ENCODE measurements at regions not wholly inside any gene's neighbourhood (a gene's known extent, or its start where the extent isn't known, plus 50 kb on each side); places are given as distances from the start of the nearest gene placed in this dataset.
"Not testable (repeated sequence)": the region's sequence is repeated elsewhere in the genome, so short reads cannot be mapped to it uniquely, and the experiment has no call there.

DNA sequence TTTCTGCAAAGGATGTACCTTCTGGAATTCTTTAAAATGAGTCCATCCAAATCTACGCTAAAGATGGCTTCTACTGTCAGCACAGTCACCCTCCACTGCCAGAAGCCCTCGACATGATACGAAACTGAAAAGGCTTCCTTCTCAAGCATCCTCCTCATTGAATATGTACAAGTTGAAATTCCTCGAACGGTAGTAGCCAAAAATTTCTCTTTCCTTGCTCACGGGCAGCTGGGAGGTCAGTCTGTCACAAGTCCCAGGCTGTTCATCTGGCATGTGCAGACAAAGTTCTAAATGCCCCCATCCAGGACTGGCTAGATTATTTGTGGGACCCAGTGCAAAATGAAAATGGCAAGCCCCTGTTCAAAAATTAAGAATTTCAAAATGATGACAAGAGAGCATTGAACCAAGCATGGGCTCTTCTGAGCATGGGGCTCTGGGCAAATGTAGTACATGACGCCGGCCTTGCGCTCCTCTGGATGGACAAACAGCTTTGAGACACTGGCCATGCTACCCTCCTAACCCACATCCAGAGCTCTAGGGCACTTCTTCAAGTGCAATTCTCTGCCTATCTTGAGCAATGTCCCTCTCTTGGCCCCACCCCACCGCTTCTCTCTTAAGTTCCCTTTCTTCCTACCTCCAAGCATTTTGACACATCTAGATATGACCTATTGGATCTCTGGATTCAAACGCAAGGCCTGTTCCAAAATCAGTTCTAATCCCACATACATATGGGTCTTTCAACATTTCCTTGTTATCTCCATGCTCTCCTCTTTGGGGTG, 78.9 kb upstream of the FLT1 start:
- DNase-seq (ENCODE audit: low spot score): no peak

DNA sequence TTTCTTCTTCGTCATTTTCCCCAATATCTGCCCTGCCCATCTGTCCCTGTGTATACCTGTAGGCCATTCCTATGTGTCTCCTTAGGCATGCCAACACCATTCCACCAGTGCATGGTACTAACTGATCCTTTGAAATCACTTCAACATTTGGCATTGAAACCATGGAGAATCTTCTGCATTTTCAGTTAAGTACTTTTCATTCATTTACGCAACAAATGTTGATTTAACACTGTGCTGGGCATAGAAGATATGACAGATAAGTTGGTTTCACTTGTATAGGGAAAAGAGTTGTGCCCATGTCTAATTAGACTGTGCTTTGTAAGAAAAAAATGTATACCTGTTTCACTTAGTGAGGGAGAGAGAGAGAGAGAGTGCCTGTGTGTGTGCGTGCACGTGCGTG, 77.9 kb upstream of the FLT1 start:
- DNase-seq (ENCODE audit: low spot score): no peak

GRCh38 chr13:28570356-28570755, 75.4 kb upstream of the FLT1 start:
- not testable (repeated sequence) for DNase-seq (ENCODE audit: low spot score)

GRCh38 chr13:28569886-28570285, 75.0 kb upstream of the FLT1 start:
- no peak for DNase-seq (ENCODE audit: low spot score)

GRCh38 chr13:28568286-28568685, 73.4 kb upstream of the FLT1 start:
- no peak for DNase-seq (ENCODE audit: low spot score)

DNA sequence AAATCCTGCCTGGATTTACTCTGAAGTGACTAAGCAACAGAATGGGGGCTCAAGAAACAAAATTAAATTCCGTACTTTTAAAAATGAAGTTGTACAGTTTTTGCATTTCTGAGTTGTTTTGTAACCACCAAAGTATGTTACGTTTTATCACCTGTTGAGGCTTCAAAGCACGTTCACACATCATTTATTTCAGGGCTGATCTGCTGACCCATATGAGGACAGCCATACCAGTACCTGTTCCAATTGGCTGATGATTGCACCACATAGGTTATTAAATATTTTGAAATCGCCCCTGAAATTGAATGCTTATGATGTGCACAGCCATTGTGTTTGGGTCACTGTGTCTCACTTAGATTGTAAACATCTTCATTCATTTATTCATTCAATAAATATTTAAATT, 72.0 kb upstream of the FLT1 start:
- no peak for DNase-seq (ENCODE audit: low spot score)

GRCh38 chr13:28566283-28566682, 71.4 kb upstream of the FLT1 start:
- DNase-seq (ENCODE audit: low spot score): no peak

DNA sequence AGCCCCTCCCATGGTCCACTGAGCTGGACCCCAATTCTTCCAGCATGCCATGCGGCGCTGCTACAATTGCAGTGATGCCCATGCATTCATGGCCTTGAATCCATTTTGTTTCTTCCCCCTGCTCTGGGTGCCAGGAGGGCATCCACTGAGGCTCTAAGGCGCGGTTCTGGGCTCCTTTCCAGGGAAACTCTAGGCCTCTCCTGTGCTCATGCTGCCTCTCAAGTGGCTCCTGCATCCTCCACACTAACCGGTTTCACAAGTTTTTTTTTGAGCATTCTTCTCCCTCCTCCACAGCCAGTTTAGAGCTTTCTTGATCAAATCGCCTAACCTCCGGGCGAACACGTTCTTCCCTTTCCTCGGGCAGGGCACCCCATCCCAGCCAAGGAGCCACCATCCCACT, 69.1 kb upstream of the FLT1 start:
- no peak for DNase-seq (ENCODE audit: low spot score)

DNA sequence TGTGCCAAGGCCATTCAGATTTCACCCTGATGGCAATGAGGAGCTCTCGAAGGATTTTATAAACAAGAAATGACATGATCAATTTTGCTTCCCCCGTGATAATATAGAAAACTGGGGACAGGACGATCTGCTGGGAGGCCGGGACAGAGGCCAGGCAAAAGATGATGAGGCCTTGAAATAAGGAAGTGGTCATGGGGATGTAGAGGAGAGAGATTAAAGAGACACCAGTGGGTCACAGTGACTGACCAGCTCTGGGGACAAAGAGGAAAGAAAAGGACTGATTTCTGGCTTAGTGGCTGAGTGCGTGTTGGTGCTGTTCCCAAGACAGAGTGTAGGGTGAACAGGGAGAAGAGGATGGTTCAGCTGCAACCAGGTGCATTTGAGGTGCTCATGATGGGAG, 68.7 kb upstream of the FLT1 start:
- DNase-seq (ENCODE audit: low spot score): no peak

- no peak for DNase-seq (ENCODE audit: low spot score)
Observed at GRCh38 chr13:28560612-28561011, 65.7 kb upstream of the FLT1 start.

- no peak for DNase-seq (ENCODE audit: low spot score)
Observed at GRCh38 chr13:28559636-28560259, 64.8 kb upstream of the FLT1 start.

- no peak for DNase-seq (ENCODE audit: low spot score)
Observed at GRCh38 chr13:28558567-28558966, 63.6 kb upstream of the FLT1 start.

DNA sequence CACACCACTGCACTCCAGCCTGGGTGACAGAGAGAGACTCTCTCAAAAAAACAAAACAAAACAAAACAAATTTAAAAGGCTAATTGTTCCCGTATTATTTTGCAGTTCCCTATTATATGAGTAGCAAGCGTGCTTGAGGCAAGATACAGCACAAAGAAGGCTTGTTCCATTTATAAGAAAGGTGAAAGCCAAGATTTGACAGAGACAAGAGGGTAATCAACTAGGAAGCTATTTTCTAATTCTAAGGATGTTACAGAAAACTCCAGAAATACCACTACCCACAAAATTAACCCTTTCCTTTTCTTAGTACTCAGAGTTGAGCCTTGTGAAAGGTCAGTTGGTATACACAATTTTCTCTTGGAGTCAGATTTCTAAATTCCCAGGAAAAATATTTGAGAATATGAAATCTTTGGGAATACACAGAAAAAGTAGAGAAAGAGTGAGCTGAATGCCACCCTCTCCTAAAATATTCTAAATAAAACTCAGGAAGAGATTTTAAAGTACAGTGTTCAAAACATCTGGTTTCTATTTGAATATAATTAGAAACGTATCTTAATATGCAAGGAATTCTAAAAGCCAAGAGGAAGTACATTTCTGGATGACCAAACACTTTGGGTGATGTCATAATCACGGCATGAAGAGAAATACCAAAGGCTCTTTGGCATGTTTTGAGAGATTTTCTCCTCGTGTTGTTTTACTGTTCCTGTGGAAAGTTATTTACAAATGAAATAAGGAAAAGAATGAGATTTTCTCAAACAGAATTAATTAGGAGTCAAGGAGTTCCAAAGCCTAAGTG, 63.0 kb upstream of the FLT1 start:
- no peak for DNase-seq (ENCODE audit: low spot score)

- no peak for DNase-seq (ENCODE audit: low spot score)
Observed at GRCh38 chr13:28555096-28555495, 60.2 kb upstream of the FLT1 start.

DNA sequence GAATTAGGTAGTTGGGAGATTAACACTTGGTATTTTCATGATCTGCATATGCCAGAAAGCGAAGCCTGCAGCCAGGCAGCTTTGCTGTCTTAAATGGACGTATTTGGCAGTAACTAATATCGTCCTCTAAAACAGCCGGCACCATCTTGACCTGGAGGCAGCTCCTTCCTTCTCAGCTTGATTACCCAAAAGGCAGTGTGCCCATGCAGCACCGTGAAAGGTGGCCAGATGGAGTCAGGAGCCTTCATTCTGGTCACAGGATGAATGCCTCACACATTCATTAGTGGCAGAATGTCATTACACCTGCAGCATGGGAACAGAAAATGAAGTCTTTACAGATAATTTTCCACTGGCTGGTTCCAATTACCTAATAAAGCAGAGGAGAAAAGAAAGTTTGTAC, 59.0 kb upstream of the FLT1 start:
- DNase-seq (ENCODE audit: low spot score): no peak

DNA sequence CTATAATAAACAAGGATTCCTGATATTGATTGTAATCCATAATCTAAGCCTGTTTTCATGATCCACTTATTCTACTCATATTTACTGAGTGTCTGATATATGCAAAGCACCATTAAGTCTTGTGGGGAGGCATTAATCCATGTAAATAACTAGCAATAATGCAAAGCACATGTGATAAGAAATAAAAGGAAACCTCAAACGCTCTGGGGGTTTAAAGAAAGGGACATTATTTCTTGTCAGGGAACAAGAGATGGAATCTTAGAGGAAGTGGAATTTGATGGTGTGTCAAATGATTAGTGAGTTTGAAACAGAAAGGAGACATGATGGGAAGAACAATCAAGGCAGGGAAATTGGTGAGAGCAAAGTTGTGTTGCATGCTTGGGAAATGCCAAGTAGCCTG, 57.4 kb upstream of the FLT1 start:
- DNase-seq (ENCODE audit: low spot score): no peak

DNA sequence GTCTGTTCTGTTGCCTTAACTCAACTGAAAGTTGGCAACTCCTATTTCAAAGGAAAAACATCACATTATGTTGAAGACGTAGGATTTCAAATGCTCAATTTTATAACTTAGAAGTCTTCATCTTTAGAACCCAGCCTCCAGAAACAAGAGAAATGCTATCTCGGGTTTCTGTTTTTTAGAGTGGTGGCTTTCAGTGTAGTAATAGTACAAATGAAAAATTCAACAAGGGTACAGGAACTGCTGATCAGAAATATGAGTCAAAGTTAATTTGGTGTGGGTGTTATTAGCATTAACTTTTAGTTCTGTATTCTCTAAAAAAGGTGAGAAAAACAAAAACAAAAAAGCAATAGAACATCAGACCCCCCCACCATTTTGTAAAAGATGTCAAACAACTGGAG, 56.6 kb upstream of the FLT1 start:
- no peak for DNase-seq (ENCODE audit: low spot score)

DNA sequence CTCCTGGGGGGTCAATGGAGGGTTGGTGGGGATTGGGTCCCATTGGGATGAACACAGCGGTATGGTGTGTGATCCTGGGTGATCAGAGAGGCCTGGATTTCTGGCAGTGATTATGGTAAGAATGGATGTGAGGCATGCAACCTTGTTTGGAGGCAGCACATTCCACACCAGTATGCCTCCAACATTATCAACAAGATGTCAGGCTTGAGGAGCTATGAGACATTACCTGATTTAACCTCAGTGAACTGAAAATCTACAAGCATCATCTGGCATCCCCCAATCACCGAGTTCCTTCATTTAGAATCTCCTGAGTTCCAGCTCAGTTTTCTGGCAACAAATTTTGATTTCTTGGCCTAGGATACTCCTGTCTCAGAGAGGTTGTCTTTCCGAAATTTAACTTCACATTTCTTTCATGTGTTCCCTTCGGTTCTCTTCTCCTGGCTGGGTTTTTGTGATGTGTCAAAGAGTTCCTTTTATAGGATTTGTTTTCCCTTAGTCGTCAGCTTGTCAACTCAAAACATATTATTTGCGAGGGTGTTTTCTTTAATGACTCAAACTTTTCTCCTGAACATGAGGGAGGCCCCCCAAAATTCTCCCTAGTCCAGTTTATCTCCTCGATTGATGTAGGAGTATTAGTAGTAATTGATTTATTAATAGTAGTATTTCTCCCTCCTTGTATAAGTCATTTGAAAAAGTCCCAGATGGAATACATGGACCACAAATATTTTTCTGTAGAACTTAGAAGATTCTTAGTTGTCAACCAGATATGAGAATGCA, 56.0 kb upstream of the FLT1 start:
- DNase-seq (ENCODE audit: low spot score): no peak

DNA sequence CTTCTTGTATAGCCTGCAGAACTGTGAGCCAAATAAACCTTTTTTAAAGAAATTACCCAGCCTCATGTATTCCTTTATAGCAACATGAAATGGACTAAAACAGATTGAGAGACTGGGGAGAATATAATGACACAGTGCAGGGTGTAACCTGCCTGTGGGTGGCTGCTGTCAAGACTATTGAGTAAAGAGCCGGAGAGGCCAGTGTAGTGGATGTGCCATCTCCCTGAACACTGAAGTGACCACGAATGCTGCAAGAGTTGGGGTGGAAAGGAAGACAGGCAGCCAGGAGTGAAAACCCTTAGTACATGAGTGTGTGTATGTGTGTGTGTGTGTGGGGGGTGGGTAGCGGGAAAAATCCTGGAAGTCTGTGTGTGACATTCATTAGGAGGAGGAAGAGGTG, 55.2 kb upstream of the FLT1 start:
- DNase-seq (ENCODE audit: low spot score): no peak

DNA sequence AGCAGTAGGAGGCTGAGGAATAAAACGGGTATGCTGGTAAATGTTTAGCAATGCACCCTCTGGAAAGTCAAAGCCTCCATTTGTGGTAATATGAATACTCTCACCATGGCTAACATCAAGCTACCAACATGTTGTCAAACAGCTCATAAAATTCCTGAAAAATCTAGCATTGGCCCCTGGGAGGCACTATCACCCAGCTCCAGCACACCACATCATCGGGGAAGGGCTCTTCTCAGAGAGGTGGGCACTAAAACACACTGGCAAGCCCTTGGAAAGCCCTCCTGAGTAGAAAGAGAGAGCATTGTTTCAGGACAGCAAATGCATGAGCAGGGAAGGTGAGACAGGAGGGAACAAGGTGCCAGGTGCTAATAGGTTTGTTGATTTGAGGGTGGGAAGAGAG, 53.9 kb upstream of the FLT1 start:
- no peak for DNase-seq (ENCODE audit: low spot score)

GRCh38 chr13:28548468-28548867, 53.5 kb upstream of the FLT1 start:
- no peak for DNase-seq (ENCODE audit: low spot score)

DNA sequence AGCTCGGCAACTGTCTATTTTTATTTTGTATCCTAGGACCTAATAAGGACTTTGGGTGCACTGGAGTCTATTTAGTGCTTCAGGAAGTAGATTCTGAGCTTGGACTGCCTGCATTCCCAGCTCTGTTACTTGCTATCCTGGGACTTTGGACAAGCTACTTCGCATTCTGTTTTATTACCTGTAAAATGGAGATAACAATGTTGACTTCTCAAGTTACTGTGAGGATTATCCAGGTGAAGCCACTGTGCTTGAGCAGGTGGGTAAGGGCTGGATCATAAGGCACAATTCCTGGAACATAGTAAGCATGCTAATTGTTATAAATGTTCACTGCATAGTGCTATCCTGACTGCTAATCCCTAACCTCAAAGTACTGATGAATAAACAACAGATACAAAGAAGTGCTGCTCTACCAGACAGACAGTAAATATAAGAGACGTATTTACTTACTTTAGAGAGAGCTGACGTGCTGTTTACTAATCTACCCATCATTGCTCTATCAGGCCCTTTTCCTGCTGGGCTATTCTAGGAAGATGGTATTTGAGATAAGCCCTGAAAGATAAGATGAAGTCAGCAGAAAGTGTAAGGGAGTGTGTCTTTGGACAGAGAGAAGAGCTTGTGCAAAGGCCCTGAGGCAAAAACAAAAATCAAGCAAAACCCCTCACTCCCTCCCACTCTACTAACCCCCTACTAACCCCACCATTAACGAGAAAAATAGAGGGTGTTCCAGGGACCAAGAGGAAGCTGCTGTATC, 50.8 kb upstream of the FLT1 start:
- DNase-seq (ENCODE audit: low spot score): peak; percentile 37
